ENCODE measurements at regions not wholly inside any gene's neighbourhood (a gene's known extent, or its start where the extent isn't known, plus 50 kb on each side); places are given as distances from the start of the nearest gene placed in this dataset.

DNA sequence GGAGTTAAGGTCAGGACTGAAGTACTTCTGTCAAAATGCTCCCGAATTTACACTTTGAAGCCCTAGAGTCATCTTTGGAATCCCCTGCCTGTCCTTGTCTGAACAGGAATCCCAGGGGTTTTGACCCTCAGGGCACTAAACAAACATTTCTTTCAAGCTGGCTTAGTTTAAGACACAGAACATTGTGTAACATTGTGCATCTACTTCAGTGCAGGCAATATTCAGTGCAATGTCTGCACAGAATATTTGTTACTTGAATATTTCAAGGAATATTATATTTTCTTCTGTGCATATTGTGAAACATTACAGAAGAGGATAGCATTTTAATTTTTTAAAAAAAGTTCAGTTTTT lies 763.4 kb downstream of the PCDH18 start:
- no peak for TF ChIP-seq POLR2AphosphoS5 (IDR thresholded peaks at IDR 0.05)
- no peak for TF ChIP-seq POLR2A (IDR thresholded peaks at IDR 0.05)
